Mesendoderm (in vitro differentiated cells): ENCODE measurements at regions not wholly inside any gene's neighbourhood (a gene's known extent, or its start where the extent isn't known, plus 50 kb on each side); places are given as distances from the start of the nearest gene placed in this dataset.

Experiments
- DNase-seq: peaks from one replicate; pipeline ENCODE4 v3.0.0; 2013
- H2AK5ac ChIP-seq: 2 replicates; pipeline ENCODE4 v1.6.1; 2013; ENCODE audit warnings: low read length, inconsistent platforms
- H2BK120ac ChIP-seq: 2 replicates; pipeline ENCODE4 v1.6.1; 2013; ENCODE audit warnings: low read depth, mild to moderate bottlenecking, low read length, moderate library complexity, mixed read lengths
- H2BK15ac ChIP-seq: replicated peaks from 2 replicates; pipeline ENCODE4 v1.6.1; 2013; ENCODE audit warnings: low read depth, mild to moderate bottlenecking, moderate library complexity
- H2BK5ac ChIP-seq: 2 replicates; pipeline ENCODE4 v1.6.1; 2013; ENCODE audit warnings: low read length, inconsistent platforms
- H3K18ac ChIP-seq: 2 replicates; pipeline ENCODE4 v1.6.1; 2013; ENCODE audit warnings: mild to moderate bottlenecking, low read length, mixed read lengths
- H3K23ac ChIP-seq: one replicate; pipeline ENCODE4 v1.6.1; 2013; ENCODE audit warnings: low read length
- H3K27ac ChIP-seq: 2 replicates; pipeline ENCODE4 v1.5.1; 2013; ENCODE audit warnings: low read depth, mild to moderate bottlenecking, inconsistent platforms, low read length, moderate library complexity
- H3K27me3 ChIP-seq: 2 replicates; pipeline ENCODE4 v1.6.1; 2013; ENCODE audit warnings: low read length, control low read depth, mild to moderate bottlenecking, inconsistent platforms; ENCODE audit not compliant: insufficient read depth, poor library complexity
- H3K36me3 ChIP-seq: 2 replicates; pipeline ENCODE4 v1.6.1; 2013; ENCODE audit warnings: low read length, inconsistent platforms; ENCODE audit not compliant: control insufficient read depth, insufficient read depth
- H3K4ac ChIP-seq: one replicate; pipeline ENCODE4 v1.6.1; 2013; ENCODE audit warnings: low read depth, mild to moderate bottlenecking, low read length, moderate library complexity
- H3K4me1 ChIP-seq: 2 replicates; pipeline ENCODE4 v1.6.1; 2013; ENCODE audit warnings: low read depth, low read length, inconsistent platforms; ENCODE audit not compliant: control insufficient read depth
- H3K4me2 ChIP-seq: 2 replicates; pipeline ENCODE4 v1.6.1; 2013; ENCODE audit warnings: low read length
- H3K4me3 ChIP-seq: 2 replicates; pipeline ENCODE4 v1.5.1; 2013; ENCODE audit warnings: mild to moderate bottlenecking, low read length
- H3K56ac ChIP-seq: one replicate; pipeline ENCODE4 v1.6.1; 2013; ENCODE audit warnings: low read length
- H3K79me1 ChIP-seq: 2 replicates; pipeline ENCODE4 v1.6.1; 2013; ENCODE audit warnings: low read length, inconsistent platforms
- H3K79me2 ChIP-seq: 2 replicates; pipeline ENCODE4 v1.6.1; 2013; ENCODE audit warnings: mild to moderate bottlenecking, low read length; ENCODE audit not compliant: control insufficient read depth, insufficient read depth
- H3K9ac ChIP-seq: 2 replicates; pipeline ENCODE4 v1.6.1; 2013; ENCODE audit warnings: low read length, inconsistent platforms
- H4K5ac ChIP-seq: one replicate; pipeline ENCODE4 v1.6.1; 2013; ENCODE audit warnings: low read length
- H4K8ac ChIP-seq: one replicate; pipeline ENCODE4 v1.6.1; 2013; ENCODE audit warnings: low read depth, mild to moderate bottlenecking, control low read depth, low read length, moderate library complexity
- WGBS: extraction: QIAGEN DNeasy Blood & Tissue Kit; methylation state at CpG from one replicate; pipeline ENCODE4 v1.1.7; 2013; ENCODE audit warnings: low lambda C conversion rate, missing lambda C conversion rate; ENCODE audit not compliant: insufficient coverage; ENCODE audit errors: extremely low coverage; 5-methylcytosine and 5-hydroxymethylcytosine counted together

DNA sequence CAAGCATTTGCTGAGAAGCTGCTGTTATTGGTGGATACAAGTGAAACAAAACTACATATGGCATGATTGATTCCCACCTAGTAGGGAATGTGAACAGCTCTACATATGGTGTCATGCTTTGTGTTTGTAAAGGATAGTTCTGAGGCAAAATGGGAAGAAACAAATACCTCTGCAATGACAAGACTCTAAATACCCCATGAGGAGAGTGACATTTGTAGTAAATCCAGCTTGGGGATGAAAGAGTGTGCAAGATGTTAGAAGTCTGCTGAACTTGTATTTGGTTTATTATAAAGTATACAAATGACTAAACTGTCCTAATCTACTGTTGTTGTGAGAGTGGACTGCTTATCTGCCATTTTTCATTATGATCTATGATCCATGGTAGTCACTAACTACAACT is 120.8 kb upstream of the HS3ST1 start:
- Histone ChIP-seq H3K4me1 (no peaks in the 10 kb centered on the region), H3K79me2 (no peaks in the 10 kb centered on the region), H2BK120ac (no peak overlapping the region), H3K23ac (no peak overlapping the region), H3K56ac (no peak overlapping the region), H3K4ac (no peak overlapping the region), H3K4me3 (no peak overlapping the region), H3K36me3 (no peaks in the 10 kb centered on the region), H4K5ac (no peak overlapping the region), H3K4me2 (no peak overlapping the region), H2AK5ac (no peak overlapping the region), H4K8ac (no peak overlapping the region), H3K9ac (no peak overlapping the region), H2BK15ac (no peak overlapping the region), H3K18ac (no peak overlapping the region), H3K27me3 (no peaks in the 10 kb centered on the region), H3K27ac (no peak overlapping the region), H2BK5ac (no peak overlapping the region), H3K79me1 (no peaks in the 10 kb centered on the region)
- no peak for DNase-seq

DNA sequence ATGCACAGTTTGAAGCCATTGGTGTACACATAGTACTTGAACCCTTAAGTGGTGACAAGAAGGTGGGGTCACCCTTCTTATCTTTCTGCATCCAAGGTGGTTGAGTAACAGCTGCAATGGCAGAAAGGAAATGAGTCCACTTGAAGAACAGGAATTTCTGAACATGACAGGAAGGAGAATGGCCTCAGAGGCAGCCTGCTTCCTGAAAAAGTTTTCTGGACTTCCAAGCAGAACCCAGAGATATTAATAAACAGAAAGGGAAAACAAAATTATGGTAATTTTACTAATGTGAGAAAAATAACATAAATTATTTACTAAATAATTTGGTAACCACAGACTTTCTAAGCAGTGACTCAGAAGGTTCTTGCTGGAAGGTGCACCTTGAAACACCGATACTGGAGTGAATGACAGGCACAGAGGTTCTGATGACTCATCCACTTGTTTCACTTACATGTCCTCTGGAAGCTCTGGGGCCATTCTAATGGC is 119.9 kb upstream of the HS3ST1 start:
- Histone ChIP-seq H2AK5ac (no peak overlapping the region), H4K5ac (no peak overlapping the region), H3K79me2 (no peaks in the 10 kb centered on the region), H3K18ac (no peak overlapping the region), H3K27ac (no peak overlapping the region), H3K4me1 (no peaks in the 10 kb centered on the region), H4K8ac (no peak overlapping the region), H3K4me2 (no peak overlapping the region), H2BK15ac (no peak overlapping the region), H3K4me3 (no peak overlapping the region), H3K23ac (no peak overlapping the region), H2BK120ac (no peak overlapping the region), H3K36me3 (no peaks in the 10 kb centered on the region), H3K9ac (no peak overlapping the region), H2BK5ac (no peak overlapping the region), H3K56ac (no peak overlapping the region), H3K79me1 (no peaks in the 10 kb centered on the region), H3K4ac (no peak overlapping the region), H3K27me3 (no peaks in the 10 kb centered on the region)
- DNase-seq: no peak
- no CpG with 5 or more reads among the region's 1 CpG for WGBS

GRCh38 chr4:11546391-11547175 is 117.9 kb upstream of the HS3ST1 start:
- H3K36me3 ChIP-seq: no peaks in the 10 kb centered on the region
- H2BK5ac ChIP-seq: no peak overlapping the region
- no peak for DNase-seq
- no peak overlapping the region for H3K18ac ChIP-seq
- no peak overlapping the region for H3K4ac ChIP-seq
- no peak overlapping the region for H2AK5ac ChIP-seq
- no peak overlapping the region for H3K4me3 ChIP-seq
- no CpG with 5 or more reads among the region's 1 CpG for WGBS
- no peak overlapping the region for H3K27ac ChIP-seq
- H3K4me1 ChIP-seq: no peaks in the 10 kb centered on the region
- H4K5ac ChIP-seq: no peak overlapping the region
- no peak overlapping the region for H4K8ac ChIP-seq
- no peak overlapping the region for H2BK120ac ChIP-seq
- H2BK15ac ChIP-seq: no peak overlapping the region
- no peaks in the 10 kb centered on the region for H3K27me3 ChIP-seq
- H3K79me2 ChIP-seq: no peaks in the 10 kb centered on the region
- no peak overlapping the region for H3K4me2 ChIP-seq
- no peak overlapping the region for H3K9ac ChIP-seq
- H3K79me1 ChIP-seq: no peaks in the 10 kb centered on the region
- H3K23ac ChIP-seq: no peak overlapping the region
- H3K56ac ChIP-seq: no peak overlapping the region

DNA sequence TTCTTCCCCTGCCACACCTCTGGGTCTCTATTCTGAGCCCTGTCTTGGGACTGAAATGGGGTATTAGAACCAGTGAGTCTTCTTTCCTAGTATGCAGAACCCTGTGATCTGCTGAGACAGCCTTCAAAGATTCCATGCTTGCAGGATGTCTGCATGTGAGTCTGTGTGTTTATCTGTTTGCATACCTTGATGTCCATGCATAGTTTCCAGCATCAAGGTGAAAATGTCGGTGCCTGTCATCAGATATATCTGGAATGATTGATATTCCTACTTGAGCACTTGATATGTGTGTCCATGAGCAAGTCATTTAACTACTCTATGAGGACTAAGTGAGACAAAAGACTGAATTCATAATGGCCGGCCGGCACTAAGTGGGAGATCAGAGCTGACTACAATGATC is 117.0 kb upstream of the HS3ST1 start:
- H2BK5ac ChIP-seq: no peak overlapping the region
- H3K79me2 ChIP-seq: no peaks in the 10 kb centered on the region
- H3K23ac ChIP-seq: no peak overlapping the region
- no peak overlapping the region for H3K56ac ChIP-seq
- no peak overlapping the region for H3K4me2 ChIP-seq
- no peak overlapping the region for H3K4me3 ChIP-seq
- no peak for DNase-seq
- no peak overlapping the region for H4K5ac ChIP-seq
- no peaks in the 10 kb centered on the region for H3K27me3 ChIP-seq
- no CpG with 5 or more reads among the region's 3 CpGs for WGBS
- H3K4ac ChIP-seq: no peak overlapping the region
- no peak overlapping the region for H2AK5ac ChIP-seq
- H2BK120ac ChIP-seq: no peak overlapping the region
- no peak overlapping the region for H2BK15ac ChIP-seq
- no peak overlapping the region for H3K9ac ChIP-seq
- no peaks in the 10 kb centered on the region for H3K79me1 ChIP-seq
- no peaks in the 10 kb centered on the region for H3K4me1 ChIP-seq
- no peaks in the 10 kb centered on the region for H3K36me3 ChIP-seq
- no peak overlapping the region for H3K27ac ChIP-seq
- no peak overlapping the region for H4K8ac ChIP-seq
- no peak overlapping the region for H3K18ac ChIP-seq

GRCh38 chr4:11544211-11544610 is 115.5 kb upstream of the HS3ST1 start:
- no peaks in the 10 kb centered on the region for H3K36me3 ChIP-seq
- H3K4me3 ChIP-seq: no peak overlapping the region
- no peak overlapping the region for H3K9ac ChIP-seq
- no peak for DNase-seq
- no peak overlapping the region for H3K18ac ChIP-seq
- H3K23ac ChIP-seq: no peak overlapping the region
- H2BK5ac ChIP-seq: no peak overlapping the region
- no peaks in the 10 kb centered on the region for H3K27me3 ChIP-seq
- no peak overlapping the region for H2BK120ac ChIP-seq
- H3K4me1 ChIP-seq: no peaks in the 10 kb centered on the region
- H2AK5ac ChIP-seq: no peak overlapping the region
- no peak overlapping the region for H3K4me2 ChIP-seq
- H3K56ac ChIP-seq: no peak overlapping the region
- H3K79me2 ChIP-seq: no peaks in the 10 kb centered on the region
- H4K8ac ChIP-seq: no peak overlapping the region
- no peak overlapping the region for H4K5ac ChIP-seq
- H3K4ac ChIP-seq: no peak overlapping the region
- H3K27ac ChIP-seq: no peak overlapping the region
- H3K79me1 ChIP-seq: no peaks in the 10 kb centered on the region
- no peak overlapping the region for H2BK15ac ChIP-seq

DNA sequence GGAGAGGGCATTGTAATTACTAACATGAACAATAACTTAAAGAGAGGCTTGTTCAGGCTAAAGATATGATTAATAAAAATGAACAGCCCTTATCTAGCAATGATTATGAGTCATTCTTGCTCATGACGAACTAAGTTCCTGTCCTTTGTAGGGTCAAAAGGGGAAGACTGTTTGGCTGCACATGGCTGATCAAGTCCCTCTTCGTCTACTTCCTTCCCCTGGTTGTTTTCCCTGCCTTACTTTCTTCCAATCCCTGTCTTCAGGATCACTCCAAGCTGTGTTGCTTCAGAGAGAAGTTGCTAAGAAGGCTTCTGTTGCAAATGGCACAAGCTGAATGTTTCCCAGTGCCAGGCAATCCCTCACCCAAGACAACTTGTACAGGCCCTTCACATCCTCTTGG is 115.0 kb upstream of the HS3ST1 start:
- Histone ChIP-seq H3K23ac (no peak overlapping the region), H3K79me1 (no peaks in the 10 kb centered on the region), H3K4me1 (no peaks in the 10 kb centered on the region), H4K5ac (no peak overlapping the region), H2AK5ac (no peak overlapping the region), H3K18ac (no peak overlapping the region), H3K9ac (no peak overlapping the region), H3K27ac (no peak overlapping the region), H3K56ac (no peak overlapping the region), H2BK15ac (no peak overlapping the region), H3K4me2 (no peak overlapping the region), H3K36me3 (no peaks in the 10 kb centered on the region), H3K4me3 (no peak overlapping the region), H3K27me3 (no peaks in the 10 kb centered on the region), H3K79me2 (no peaks in the 10 kb centered on the region), H4K8ac (no peak overlapping the region), H2BK5ac (no peak overlapping the region), H3K4ac (no peak overlapping the region), H2BK120ac (no peak overlapping the region)
- DNase-seq: no peak
- WGBS: no CpG with 5 or more reads among the region's 2 CpGs
